ENCODE measurements at regions not wholly inside any gene's neighbourhood (a gene's known extent, or its start where the extent isn't known, plus 50 kb on each side); places are given as distances from the start of the nearest gene placed in this dataset.

DNA sequence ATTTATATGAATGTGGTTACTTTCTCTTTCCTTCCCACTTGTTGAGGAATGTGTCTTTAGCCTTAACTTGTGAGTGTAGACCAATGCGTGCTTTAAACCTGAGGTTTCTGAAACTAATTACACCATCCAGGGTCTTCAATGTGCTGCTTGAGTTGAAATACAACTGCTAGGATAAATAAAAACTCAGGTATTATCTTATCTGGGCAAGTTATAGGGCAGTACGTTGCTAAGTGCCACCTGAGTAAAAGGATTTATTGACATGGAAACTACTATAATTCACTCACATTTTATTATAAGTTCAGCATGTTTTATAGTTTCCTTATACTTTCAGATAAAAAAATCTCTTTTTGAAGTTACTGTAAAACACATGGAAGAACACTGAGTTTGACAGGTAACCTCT lies 1136.8 kb upstream of the NUDT12 start:
- TF ChIP-seq PPARA (CRISPR knock-in tag; IDR thresholded peaks at IDR 0.05; ENCODE audit: borderline replicate concordance) (no peak), GLIS3 (CRISPR knock-in tag; IDR thresholded peaks at IDR 0.05) (no peak), OSR1 (CRISPR knock-in tag; IDR thresholded peaks at IDR 0.05) (no peak), ESRRG (CRISPR knock-in tag; IDR thresholded peaks at IDR 0.05) (no peak), ARNTL (CRISPR knock-in tag; IDR thresholded peaks at IDR 0.05; ENCODE audit: borderline replicate concordance, low read depth) (no peak), CSRNP3 (CRISPR knock-in tag; IDR thresholded peaks at IDR 0.05) (no peak), ZNF8 (CRISPR knock-in tag; IDR thresholded peaks at IDR 0.05) (no peak), RARB (CRISPR knock-in tag; IDR thresholded peaks at IDR 0.05) (no peak), ZFP30 (CRISPR knock-in tag; IDR thresholded peaks at IDR 0.05) (no peak), TCF4 (CRISPR knock-in tag; IDR thresholded peaks at IDR 0.05; ENCODE audit: borderline replicate concordance) (no peak)
- TF ChIP-seq, protein P1, sequence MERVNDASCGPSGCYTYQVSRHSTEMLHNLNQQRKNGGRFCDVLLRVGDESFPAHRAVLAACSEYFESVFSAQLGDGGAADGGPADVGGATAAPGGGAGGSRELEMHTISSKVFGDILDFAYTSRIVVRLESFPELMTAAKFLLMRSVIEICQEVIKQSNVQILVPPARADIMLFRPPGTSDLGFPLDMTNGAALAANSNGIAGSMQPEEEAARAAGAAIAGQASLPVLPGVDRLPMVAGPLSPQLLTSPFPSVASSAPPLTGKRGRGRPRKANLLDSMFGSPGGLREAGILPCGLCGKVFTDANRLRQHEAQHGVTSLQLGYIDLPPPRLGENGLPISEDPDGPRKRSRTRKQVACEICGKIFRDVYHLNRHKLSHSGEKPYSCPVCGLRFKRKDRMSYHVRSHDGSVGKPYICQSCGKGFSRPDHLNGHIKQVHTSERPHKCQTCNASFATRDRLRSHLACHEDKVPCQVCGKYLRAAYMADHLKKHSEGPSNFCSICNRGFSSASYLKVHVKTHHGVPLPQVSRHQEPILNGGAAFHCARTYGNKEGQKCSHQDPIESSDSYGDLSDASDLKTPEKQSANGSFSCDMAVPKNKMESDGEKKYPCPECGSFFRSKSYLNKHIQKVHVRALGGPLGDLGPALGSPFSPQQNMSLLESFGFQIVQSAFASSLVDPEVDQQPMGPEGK (CRISPR knock-in tag; IDR thresholded peaks at IDR 0.05; ENCODE audit: borderline replicate concordance): no peak
- TF ChIP-seq, protein P2, sequence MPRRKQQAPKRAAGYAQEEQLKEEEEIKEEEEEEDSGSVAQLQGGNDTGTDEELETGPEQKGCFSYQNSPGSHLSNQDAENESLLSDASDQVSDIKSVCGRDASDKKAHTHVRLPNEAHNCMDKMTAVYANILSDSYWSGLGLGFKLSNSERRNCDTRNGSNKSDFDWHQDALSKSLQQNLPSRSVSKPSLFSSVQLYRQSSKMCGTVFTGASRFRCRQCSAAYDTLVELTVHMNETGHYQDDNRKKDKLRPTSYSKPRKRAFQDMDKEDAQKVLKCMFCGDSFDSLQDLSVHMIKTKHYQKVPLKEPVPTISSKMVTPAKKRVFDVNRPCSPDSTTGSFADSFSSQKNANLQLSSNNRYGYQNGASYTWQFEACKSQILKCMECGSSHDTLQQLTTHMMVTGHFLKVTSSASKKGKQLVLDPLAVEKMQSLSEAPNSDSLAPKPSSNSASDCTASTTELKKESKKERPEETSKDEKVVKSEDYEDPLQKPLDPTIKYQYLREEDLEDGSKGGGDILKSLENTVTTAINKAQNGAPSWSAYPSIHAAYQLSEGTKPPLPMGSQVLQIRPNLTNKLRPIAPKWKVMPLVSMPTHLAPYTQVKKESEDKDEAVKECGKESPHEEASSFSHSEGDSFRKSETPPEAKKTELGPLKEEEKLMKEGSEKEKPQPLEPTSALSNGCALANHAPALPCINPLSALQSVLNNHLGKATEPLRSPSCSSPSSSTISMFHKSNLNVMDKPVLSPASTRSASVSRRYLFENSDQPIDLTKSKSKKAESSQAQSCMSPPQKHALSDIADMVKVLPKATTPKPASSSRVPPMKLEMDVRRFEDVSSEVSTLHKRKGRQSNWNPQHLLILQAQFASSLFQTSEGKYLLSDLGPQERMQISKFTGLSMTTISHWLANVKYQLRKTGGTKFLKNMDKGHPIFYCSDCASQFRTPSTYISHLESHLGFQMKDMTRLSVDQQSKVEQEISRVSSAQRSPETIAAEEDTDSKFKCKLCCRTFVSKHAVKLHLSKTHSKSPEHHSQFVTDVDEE (CRISPR knock-in tag; IDR thresholded peaks at IDR 0.05): no peak
- TF ChIP-seq, protein P3, sequence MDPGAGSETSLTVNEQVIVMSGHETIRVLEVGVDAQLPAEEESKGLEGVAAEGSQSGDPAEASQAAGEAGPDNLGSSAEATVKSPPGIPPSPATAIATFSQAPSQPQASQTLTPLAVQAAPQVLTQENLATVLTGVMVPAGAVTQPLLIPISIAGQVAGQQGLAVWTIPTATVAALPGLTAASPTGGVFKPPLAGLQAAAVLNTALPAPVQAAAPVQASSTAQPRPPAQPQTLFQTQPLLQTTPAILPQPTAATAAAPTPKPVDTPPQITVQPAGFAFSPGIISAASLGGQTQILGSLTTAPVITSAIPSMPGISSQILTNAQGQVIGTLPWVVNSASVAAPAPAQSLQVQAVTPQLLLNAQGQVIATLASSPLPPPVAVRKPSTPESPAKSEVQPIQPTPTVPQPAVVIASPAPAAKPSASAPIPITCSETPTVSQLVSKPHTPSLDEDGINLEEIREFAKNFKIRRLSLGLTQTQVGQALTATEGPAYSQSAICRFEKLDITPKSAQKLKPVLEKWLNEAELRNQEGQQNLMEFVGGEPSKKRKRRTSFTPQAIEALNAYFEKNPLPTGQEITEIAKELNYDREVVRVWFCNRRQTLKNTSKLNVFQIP (CRISPR knock-in tag; IDR thresholded peaks at IDR 0.05; ENCODE audit: borderline replicate concordance, low read depth): no peak
